Heart right ventricle (tissue), 16 donors: ENCODE measurements at regions not wholly inside any gene's neighbourhood (a gene's known extent, or its start where the extent isn't known, plus 50 kb on each side); places are given as distances from the start of the nearest gene placed in this dataset.

Source experiments
- ATAC-seq, 8 donors: fragments of 200-7000 bp; cut with Tn5 transposase; one replicate each; pipeline ENCODE4 v1.9.1; 2020; ENCODE audit warnings: mild to moderate bottlenecking in 8 of 8, moderate library complexity in 8 of 8, moderate number of reproducible peaks in 1 of 8
- DNase-seq, 2 donors: peaks; one replicate each; pipeline ENCODE4 v3.0.0-alpha.2; 2020
- H3K27ac ChIP-seq, 10 donors: fragments of 200-600 bp; sonication (generic) in 2 of 10; one replicate each; pipeline versions ENCODE4 v1.5.0 to v1.8.0; 2020 to 2022; ENCODE audit warnings: mild to moderate bottlenecking in 3 of 10
- H3K27me3 ChIP-seq, 7 donors: fragments of 200-600 bp; one replicate each; pipeline ENCODE4 v1.8.0; 2021 to 2022; ENCODE audit warnings: mild to moderate bottlenecking in 2 of 7
- H3K36me3 ChIP-seq, 9 donors: fragments of 200-600 bp; sonication (generic) in 1 of 9; one replicate each; pipeline versions ENCODE4 v1.5.0 to v1.8.0; 2020 to 2022; ENCODE audit warnings: mild to moderate bottlenecking in 2 of 9
- H3K4me1 ChIP-seq, 9 donors: fragments of 200-600 bp; sonication (generic) in 1 of 9; one replicate each; pipeline versions ENCODE4 v1.5.0 to v1.8.0; 2020 to 2022; ENCODE audit warnings: mild to moderate bottlenecking in 4 of 9
- H3K4me3 ChIP-seq, 10 donors: fragments of 200-600 bp; sonication (generic) in 2 of 10; one replicate each; pipeline versions ENCODE4 v1.5.0 to v1.8.0; 2020 to 2022; ENCODE audit warnings: mild to moderate bottlenecking in 7 of 10, moderate library complexity in 2 of 10
- H3K9me3 ChIP-seq, 11 donors: fragments of 200-600 bp in 10 of 11; sonication (generic) in 2 of 11; one replicate each; pipeline versions ENCODE4 v1.5.0 to v1.8.0; 2013 to 2022; ENCODE audit warnings: mild to moderate bottlenecking in 2 of 11, control low read depth in 1 of 11, moderate library complexity in 1 of 11
- CTCF ChIP-seq, 9 donors: fragments of 200-600 bp; sonication (generic) in 2 of 9; IDR thresholded peaks; one replicate each; pipeline versions ENCODE4 v1.5.0 to v1.8.0; 2021 to 2022; ENCODE audit warnings: antibody characterized with exemption in 9 of 9, mild to moderate bottlenecking in 5 of 9, moderate library complexity in 1 of 9
- WGBS, 2 donors: extraction: QIAGEN DNeasy Blood & Tissue Kit; methylation state at CpG; one replicate each; pipeline ENCODE4 v1.1.7; 2013; ENCODE audit warnings: inconsistent platforms in 1 of 2; 5-methylcytosine and 5-hydroxymethylcytosine counted together
- intact Hi-C, 10 donors: fragments of 100-400 bp; cut with DNase I; formaldehyde crosslinking; loops; one replicate each; pipeline versions ENCODE4 v1.11.1 to v1.14.2; 2022
- donor health status: Arrhythmogenic right ventricular cardiomyopathy.
- donor health status: ischemic (EF 13 %, LVEDD 7.1; RV severe dilation, severe dysfunction).
- donor health status: healthy with polysubstance abuse.
- donor health status: DM: no; HTN: yes; CAD: no.
- donor health status: DM: no; HTN: no; CAD: no.
- donor health status: ischemic (EF 25% LVEDD 6.9; RV normal size, moderate dysfunction).
- donor health status: ischemic (EF 25% LVEDD 5.7; RV mildly dilated, moderate dysfunction).
- donor health status: healthy.
- donor health status: DM: yes; HTN: yes; CAD: no.
- donor health status: Ischemic cardiomyopathy.
- donor health status: ischemic (EF 35%, LVEDD 5.7; RV mildly dilated, moderate dysfunction).
- donor health status: nonischemic (EF 11% LVEDD 7.7; RV severe dilation, severe dysfunction).
- donor health status: DM: yes; HTN: yes; CAD: no.
- donor health status: PGD.
- donor health status: ischemic (EF 29% LVEDD 5.4; RV normal size, mild dysfunction).
- donor health status: nonischemic (EF 23%, LVEDD 6.1; RV moderate dilation, normal function).

DNA sequence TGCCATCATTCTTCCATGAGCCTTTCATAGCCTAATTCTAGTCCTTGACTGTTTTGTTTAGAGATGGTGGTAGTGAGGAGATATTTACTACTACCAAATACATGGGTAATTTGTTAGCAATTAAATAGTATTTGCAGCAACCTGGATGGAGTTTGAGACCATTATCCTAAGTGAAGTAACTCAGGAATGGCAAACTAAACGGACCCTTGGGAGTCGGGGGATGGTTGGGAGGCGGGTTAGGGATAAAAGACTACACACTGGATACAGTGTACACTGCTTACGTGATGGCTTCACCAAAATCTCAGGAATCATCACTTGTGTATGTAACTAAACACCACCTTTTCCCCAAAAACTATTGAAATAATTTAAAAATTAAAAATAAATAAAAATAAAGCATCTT, 809.2 kb upstream of the ZNF608 start:
- no peak for TF ChIP-seq CTCF (IDR thresholded peaks at IDR 0.05)
- H3K9me3 ChIP-seq: no peaks in the 10 kb centered on the region
- H3K4me3 ChIP-seq: no peak overlapping the region
- 92 to 93% methylated on average over 4 of the region's 4 CpGs for WGBS, 2 donors
- intact Hi-C loops: no loop called here
- ATAC-seq: no peak
- no peak overlapping the region for H3K27ac ChIP-seq
- no peaks in the 10 kb centered on the region for H3K27me3 ChIP-seq
- H3K36me3 ChIP-seq: no peaks in the 10 kb centered on the region
- DNase-seq: no peak
- peaks cover 0 to 7% (median 0%) of the 10 kb centered on the region in 9 donors for H3K4me1 ChIP-seq

DNA sequence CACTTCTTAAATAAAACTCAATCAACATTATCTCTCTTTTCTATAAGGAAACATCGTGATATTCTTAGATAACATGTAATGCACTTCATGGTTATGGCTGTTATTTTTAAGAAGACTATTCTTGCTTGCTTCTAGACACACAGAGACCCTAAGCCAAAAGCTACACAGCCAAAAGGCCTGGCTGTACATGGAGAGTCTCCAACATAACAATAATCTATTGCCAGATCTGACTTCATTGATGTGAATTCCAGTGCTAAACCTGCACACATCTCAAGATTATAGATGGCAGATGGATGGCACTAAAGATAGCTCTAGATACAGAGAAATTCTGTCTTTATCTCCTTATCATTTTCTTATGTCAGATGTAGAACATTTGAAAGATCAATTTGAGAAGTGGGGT, 811.6 kb upstream of the ZNF608 start:
- H3K36me3 ChIP-seq: no peaks in the 10 kb centered on the region
- no peak overlapping the region for H3K4me3 ChIP-seq
- peaks cover 0 to 7% (median 0%) of the 10 kb centered on the region in 9 donors for H3K4me1 ChIP-seq
- WGBS, 2 donors: 85% methylated on average over 1 of the region's 1 CpG
- H3K9me3 ChIP-seq: no peaks in the 10 kb centered on the region
- TF ChIP-seq CTCF (IDR thresholded peaks at IDR 0.05): no peak
- intact Hi-C loops: no loop called here
- no peak overlapping the region for H3K27ac ChIP-seq
- no peak for DNase-seq
- ATAC-seq: no peak
- no peaks in the 10 kb centered on the region for H3K27me3 ChIP-seq

- H3K9me3 ChIP-seq: no peaks in the 10 kb centered on the region
- no peaks in the 10 kb centered on the region for H3K36me3 ChIP-seq
- intact Hi-C loops: no loop called here
- no peak for TF ChIP-seq CTCF (IDR thresholded peaks at IDR 0.05)
- no peak overlapping the region for H3K4me3 ChIP-seq
- H3K27ac ChIP-seq: no peak overlapping the region
- H3K4me1 ChIP-seq: peaks cover 0 to 7% (median 0%) of the 10 kb centered on the region in 9 donors
- 80 to 84% methylated on average over 3 of the region's 3 CpGs for WGBS, 2 donors
- H3K27me3 ChIP-seq: no peaks in the 10 kb centered on the region
- DNase-seq: no peak
- ATAC-seq: no peak
Measured at GRCh38 chr5:125558466-125558865, 812.0 kb upstream of the ZNF608 start.

- no peak for DNase-seq
- no peaks in the 10 kb centered on the region for H3K9me3 ChIP-seq
- peak in 7 of 8 donors; percentile 65 to 90 (median 70) for ATAC-seq
- H3K4me3 ChIP-seq: no peak overlapping the region
- H3K36me3 ChIP-seq: no peaks in the 10 kb centered on the region
- no peak for TF ChIP-seq CTCF (IDR thresholded peaks at IDR 0.05)
- no peaks in the 10 kb centered on the region for H3K27me3 ChIP-seq
- H3K27ac ChIP-seq: no peak overlapping the region
- WGBS, 2 donors: 37 to 49% methylated on average over 2 of the region's 2 CpGs
- peaks cover 0 to 7% (median 0%) of the 10 kb centered on the region in 9 donors for H3K4me1 ChIP-seq
- intact Hi-C loops: no loop called here
Measured at GRCh38 chr5:125559296-125559695, 812.9 kb upstream of the ZNF608 start.
